HT-29 (cell line): ENCODE measurements at regions not wholly inside any gene's neighbourhood (a gene's known extent, or its start where the extent isn't known, plus 50 kb on each side); places are given as distances from the start of the nearest gene placed in this dataset.

ENCODE experiments used
- DNase-seq: peaks from one replicate; pipeline ENCODE4 v3.0.0-alpha.2; 2015; ENCODE audit warnings: low spot score

DNA sequence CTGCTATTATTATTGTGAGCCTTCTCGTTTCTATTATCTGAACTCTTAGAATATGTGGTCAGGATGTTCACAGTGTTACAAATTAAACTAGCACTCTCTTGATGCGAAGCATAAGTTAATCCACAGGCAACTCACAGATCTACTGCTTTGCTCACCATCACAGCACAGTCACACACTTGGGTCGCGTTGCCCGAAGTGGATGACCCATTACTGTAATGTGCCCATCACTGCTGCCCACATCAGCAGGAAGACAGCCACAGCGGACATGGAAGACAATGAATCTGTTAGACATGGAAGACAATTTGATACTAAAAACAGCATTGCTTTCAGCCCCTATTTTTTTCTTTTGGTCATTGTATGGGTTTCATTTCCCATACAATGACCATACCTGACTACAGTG lies 216.4 kb upstream of the B3GAT1 start:
- no peak for DNase-seq

- no peak for DNase-seq
These were observed 214.0 kb upstream of the B3GAT1 start for GRCh38 chr11:134626032-134626431.

DNA sequence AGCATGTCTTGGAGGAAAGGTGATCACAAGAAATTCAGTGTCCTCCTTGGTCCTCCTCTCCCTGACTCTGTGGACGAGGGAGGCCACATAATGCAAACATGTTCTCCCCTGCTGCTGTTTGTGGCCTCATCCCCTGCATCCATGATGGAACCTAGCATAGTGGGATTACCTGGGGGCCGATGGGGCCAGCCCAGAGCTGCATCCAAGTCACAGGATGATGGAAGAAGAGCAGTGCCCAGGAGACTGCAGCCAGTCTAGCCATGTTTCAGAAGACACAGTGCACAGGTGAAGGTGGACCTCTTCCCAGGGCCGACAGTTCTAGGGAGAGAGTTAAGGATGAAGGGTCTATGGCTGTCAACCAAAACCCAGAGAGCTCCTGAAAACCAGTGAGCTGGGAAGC lies 213.6 kb upstream of the B3GAT1 start:
- DNase-seq = no peak

GRCh38 chr11:134625151-134625550 lies 213.1 kb upstream of the B3GAT1 start:
- no peak for DNase-seq

DNA sequence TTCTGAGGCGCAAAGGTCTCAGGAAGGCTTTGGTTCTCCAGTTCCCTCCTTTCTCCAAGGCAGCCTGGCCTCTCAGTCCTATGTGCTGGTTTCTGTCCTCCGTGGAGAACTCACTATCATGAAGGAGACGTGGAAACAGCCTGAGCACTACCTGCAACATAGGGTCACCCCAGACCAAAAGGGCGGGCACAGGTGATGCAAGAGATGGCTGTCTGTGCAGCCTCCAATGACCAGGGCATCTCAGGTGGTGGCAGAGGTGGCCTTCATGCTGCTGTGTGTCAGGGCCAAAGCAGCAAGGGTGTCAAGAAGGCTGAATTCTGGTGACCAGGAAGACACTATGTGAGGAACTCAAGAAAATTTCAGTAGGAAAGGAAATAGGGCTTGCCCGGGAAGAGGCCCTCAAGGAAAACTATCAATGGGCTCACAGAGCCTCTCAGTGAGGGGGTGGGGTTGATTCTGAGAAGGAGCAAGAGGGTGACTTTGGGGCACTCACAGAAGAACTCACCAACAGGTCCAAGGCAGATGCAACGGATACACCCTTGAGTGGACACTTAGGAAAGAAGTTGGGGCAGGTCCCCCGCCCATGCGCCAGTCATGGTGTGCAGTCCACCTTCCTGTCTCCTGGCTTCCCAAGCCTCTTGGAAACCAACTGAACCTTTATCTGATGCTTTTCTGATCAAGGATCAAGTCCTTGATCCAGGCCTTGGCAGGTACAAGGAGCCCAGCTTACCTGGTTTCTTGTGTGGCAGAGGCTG lies 212.3 kb upstream of the B3GAT1 start:
- no peak for DNase-seq

- no peak for DNase-seq
These were observed 211.7 kb upstream of the B3GAT1 start for GRCh38 chr11:134623711-134624110.

DNA sequence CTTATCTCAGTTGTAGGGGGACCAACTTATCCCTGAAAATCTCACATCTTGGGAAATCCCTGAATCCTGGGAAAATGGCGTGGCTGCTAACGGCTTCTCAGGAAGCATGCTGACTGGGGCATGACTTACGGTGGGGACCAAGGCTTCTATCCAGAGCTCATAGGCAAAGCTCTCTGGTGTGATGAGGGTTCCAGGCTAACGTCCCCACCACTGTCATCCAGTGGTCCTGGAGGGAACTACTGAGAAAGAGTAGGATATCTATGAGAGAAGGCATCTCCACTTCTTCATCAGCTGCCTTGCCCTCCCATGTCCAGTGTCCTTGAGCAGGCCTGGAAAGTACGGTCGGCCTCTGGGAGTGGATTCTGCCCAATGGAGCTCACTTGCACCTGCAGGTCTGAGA lies 210.4 kb upstream of the B3GAT1 start:
- DNase-seq = no peak

DNA sequence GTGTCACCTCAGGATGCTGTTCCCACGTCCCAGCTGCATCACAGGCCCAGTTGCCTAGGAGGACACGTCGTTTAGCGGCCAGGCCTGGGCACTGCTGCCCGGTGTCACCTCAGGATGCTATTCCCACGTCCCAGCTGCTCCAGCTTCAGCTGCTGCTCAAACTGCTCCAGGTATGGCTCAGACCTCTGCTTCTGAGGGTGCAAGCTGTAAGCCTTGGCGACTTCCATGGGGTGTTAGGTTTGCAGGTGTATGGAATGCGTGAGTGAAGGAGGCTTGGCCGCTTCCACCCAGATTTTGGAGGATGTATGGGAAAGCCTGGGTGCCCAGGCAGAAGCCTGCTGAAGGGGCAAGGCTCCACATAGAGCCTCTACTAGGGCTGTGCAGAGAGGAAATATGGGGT lies 205.3 kb upstream of the B3GAT1 start:
- no peak for DNase-seq

DNA sequence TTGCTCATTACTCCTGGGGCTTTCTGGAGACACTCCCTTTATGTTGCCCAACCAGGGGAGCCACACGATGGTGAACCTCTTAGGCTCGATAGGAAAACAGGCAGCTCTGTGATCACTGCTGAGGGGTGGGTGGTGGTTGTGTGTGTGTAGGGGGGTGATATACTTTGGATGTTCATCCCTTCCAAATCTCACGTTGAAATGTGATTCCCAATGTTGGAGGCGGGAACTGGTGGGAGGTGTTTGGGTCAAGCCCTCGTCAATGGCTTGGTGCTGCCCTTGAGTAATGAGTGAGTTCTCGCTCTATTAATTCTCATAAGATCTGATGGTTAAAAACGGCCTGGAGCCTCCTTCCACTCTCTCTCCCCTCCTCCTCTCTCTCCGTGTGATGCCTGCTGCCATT lies 204.0 kb upstream of the B3GAT1 start:
- no peak for DNase-seq

- DNase-seq = no peak
These were observed 203.1 kb upstream of the B3GAT1 start for GRCh38 chr11:134615041-134615615.

DNA sequence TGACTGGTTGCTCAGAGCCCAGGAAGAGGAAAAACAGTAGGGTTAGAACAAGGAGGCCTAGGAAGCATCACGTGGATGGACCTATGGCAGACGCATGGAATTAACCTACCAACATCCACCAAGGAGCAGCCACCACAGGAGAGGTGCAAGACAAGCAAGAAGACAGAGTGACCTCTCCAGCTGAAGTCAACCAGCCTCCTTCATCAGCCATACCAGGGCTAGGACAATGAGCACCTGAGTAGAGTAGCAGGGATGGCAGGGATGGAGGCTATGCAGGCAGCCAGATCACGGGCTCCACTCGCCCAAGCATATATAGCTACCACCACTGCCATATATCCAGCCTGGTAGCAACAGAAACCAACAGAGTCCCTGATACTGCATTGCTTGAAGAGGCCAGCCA lies 202.1 kb upstream of the B3GAT1 start:
- no peak for DNase-seq

GRCh38 chr11:134613646-134614045 lies 201.6 kb upstream of the B3GAT1 start:
- DNase-seq = no peak

GRCh38 chr11:134612140-134613030 lies 200.3 kb upstream of the B3GAT1 start:
- DNase-seq = no peak

- no peak for DNase-seq
These were observed 199.5 kb upstream of the B3GAT1 start for GRCh38 chr11:134611537-134611936.

GRCh38 chr11:134610116-134610910 lies 198.3 kb upstream of the B3GAT1 start:
- DNase-seq = no peak

GRCh38 chr11:134609361-134610115 lies 197.5 kb upstream of the B3GAT1 start:
- DNase-seq = no peak

GRCh38 chr11:134607963-134608750 lies 196.1 kb upstream of the B3GAT1 start:
- DNase-seq = no peak

DNA sequence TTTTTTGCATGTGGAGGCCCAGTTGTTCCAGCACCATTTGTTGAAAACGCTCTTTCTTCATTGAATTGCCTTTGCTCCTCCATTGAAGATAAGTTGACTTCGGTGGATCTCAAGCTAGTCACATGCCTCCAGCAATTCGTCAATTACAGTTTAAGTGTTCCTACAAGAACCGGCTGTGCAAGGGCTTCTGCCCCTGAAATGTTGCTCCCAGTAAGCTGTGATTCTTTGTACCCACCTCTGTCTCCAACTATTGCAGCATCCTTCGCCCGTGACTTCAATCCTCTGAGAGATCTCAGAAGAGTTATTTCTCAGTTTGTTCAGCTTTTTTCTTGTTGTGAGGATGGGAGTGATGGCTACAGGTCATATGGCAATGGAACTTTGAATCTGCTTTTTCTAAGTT lies 194.2 kb upstream of the B3GAT1 start:
- no peak for DNase-seq

- no peak for DNase-seq
These were observed 192.8 kb upstream of the B3GAT1 start for GRCh38 chr11:134604886-134605285.

DNA sequence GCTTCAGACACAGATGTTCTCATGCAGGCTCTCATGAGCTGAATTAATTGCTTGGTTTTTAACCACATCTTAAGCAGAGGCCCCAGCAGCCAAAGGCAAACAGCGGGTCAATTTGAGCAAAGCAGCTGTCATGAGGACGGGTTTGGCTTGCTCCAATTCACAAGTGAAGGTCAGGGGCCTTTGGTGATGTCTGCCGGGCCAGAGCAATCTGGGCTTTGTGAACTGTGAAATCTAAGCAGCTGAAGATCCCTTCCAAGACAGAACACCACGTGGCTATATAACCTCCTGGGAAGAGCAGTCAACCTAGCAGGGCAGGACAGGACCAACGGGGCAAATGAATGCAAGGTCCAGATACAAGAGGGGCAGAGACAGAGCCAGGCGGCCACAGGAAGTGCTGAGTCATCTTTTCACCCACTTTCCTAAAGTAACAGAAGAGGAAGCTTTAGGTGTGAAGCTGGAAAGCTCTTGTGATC lies 187.3 kb upstream of the B3GAT1 start:
- DNase-seq = no peak
